Spleen (tissue), 11 donors: ENCODE measurements at regions not wholly inside any gene's neighbourhood (a gene's known extent, or its start where the extent isn't known, plus 50 kb on each side); places are given as distances from the start of the nearest gene placed in this dataset.

Experiments
- DNase-seq: peaks from one replicate; pipeline ENCODE4 v3.0.0-alpha.2; 2020
- H3K27ac ChIP-seq, 8 donors: fragments of 200-600 bp; sonication (generic) in 7 of 8; 1 replicate in 4 of 8; 2 replicates in 4 of 8; pipeline versions ENCODE4 v1.5.0 to v1.8.0; 2016 to 2021; ENCODE audit warnings: inconsistent platforms in 4 of 8, mild to moderate bottlenecking in 4 of 8, moderate library complexity in 1 of 8
- H3K27me3 ChIP-seq, 7 donors: fragments of 200-600 bp; sonication (generic) in 6 of 7; replicated peaks in 1 of 7; 1 replicate in 4 of 7; 2 replicates in 3 of 7; pipeline versions ENCODE4 v1.5.0 to v1.8.0; 2016 to 2021; ENCODE audit warnings: inconsistent platforms in 3 of 7, mild to moderate bottlenecking in 1 of 7
- H3K36me3 ChIP-seq, 6 donors: fragments of 200-600 bp; sonication (generic) in 5 of 6; 1 replicate in 4 of 6; 2 replicates in 2 of 6; pipeline versions ENCODE4 v1.5.0 to v1.8.0; 2016 to 2021; ENCODE audit warnings: inconsistent platforms in 2 of 6
- H3K4me1 ChIP-seq, 6 donors: fragments of 200-600 bp; sonication (generic) in 5 of 6; 1 replicate in 3 of 6; 2 replicates in 3 of 6; pipeline versions ENCODE4 v1.5.0 to v1.8.0; 2016 to 2021; ENCODE audit warnings: inconsistent platforms in 3 of 6
- H3K4me3 ChIP-seq, 8 donors: fragments of 200-600 bp; sonication (generic) in 7 of 8; 1 replicate in 4 of 8; 2 replicates in 4 of 8; pipeline versions ENCODE4 v1.5.0 to v1.8.0; 2016 to 2021; ENCODE audit warnings: inconsistent platforms in 4 of 8, mild to moderate bottlenecking in 4 of 8, moderate library complexity in 2 of 8
- H3K9me3 ChIP-seq, 8 donors: fragments of 200-600 bp; sonication (generic) in 7 of 8; 1 replicate in 4 of 8; 2 replicates in 4 of 8; pipeline versions ENCODE4 v1.5.0 to v1.8.0; 2016 to 2021; ENCODE audit warnings: inconsistent platforms in 4 of 8
- CTCF ChIP-seq, 11 experiments: fragments of 200-600 bp in 7 of 11; fragments of 450-650 bp in 4 of 11; sonication (generic) in 4 of 11; IDR thresholded peaks in 8 of 11; conservative IDR thresholded peaks in 3 of 11; 1 replicate in 7 of 11; 2 replicates in 4 of 11; pipeline versions ENCODE4 v1.4.0 to v1.8.0; 2016 to 2021; ENCODE audit warnings: antibody characterized with exemption in 11 of 11, inconsistent platforms in 4 of 11, mild to moderate bottlenecking in 1 of 11
- POLR2A ChIP-seq, 3 donors: fragments of 450-650 bp; IDR thresholded peaks; one replicate each; pipeline ENCODE4 v1.5.1; 2017; ENCODE audit warnings: antibody characterized with exemption in 3 of 3, mild to moderate bottlenecking in 1 of 3
- POLR2AphosphoS5 ChIP-seq, 3 donors: sonication (generic); formaldehyde crosslinking; IDR thresholded peaks; one replicate each; pipeline ENCODE4 v1.5.1; 2017; ENCODE audit warnings: antibody characterized with exemption in 3 of 3
- WGBS, 5 donors: extraction: QIAGEN DNeasy Blood & Tissue Kit in 3 of 5; methylation state at CpG; one replicate each; pipeline versions ENCODE4 v1.1.5 to v1.1.7; 2013 to 2018; 5-methylcytosine and 5-hydroxymethylcytosine counted together
- intact Hi-C: fragments of 100-400 bp; cut with DNase I; formaldehyde crosslinking; loops from one replicate; pipeline ENCODE4 v1.15.0; 2023; ENCODE audit warnings: low total_unique reads
- donor health status: healthy with polysubstance abuse.
- donor health status: DM: no; HTN: no; CAD: no; lungs with moderate emphysema.
- donor health status: DM: no; HTN: no; CAD: no.
- donor health status: Bipolar disorder and iron deficiency.
- donor health status: healthy.
- donor health status: DM: no; HTN: no; CAD: no.
- donor health status: DM: yes; HTN: yes; CAD: no.

- intact Hi-C loops = loop anchor here (10.0 kb wide), 2 partner anchors 267 to 857 kb away; no protein-coding TSS in a partner anchor
- 57 to 87% (median 85%) methylated on average over 5 of the region's 5 CpGs for WGBS, 5 donors
- no peaks in the 10 kb centered on the region for H3K9me3 ChIP-seq
- no peaks in the 10 kb centered on the region for H3K4me1 ChIP-seq
- no peak for TF ChIP-seq CTCF (IDR thresholded peaks at IDR 0.05 in 8 of 11, conservative IDR thresholded peaks at IDR 0.05 in 3 of 11)
- H3K4me3 ChIP-seq = no peak overlapping the region
- H3K27me3 ChIP-seq = peaks cover 0 to 10% (median 0%) of the 10 kb centered on the region in 7 donors
- DNase-seq = no peak
- H3K27ac ChIP-seq = no peak overlapping the region
- no peaks in the 10 kb centered on the region for H3K36me3 ChIP-seq
Measured at GRCh38 chrX:45517090-45517973, 316.7 kb upstream of the DIPK2B start.

- no peak for DNase-seq
- Histone ChIP-seq H3K9me3 (no peaks in the 10 kb centered on the region), H3K4me1 (no peaks in the 10 kb centered on the region), H3K27ac (no peak overlapping the region), H3K36me3 (no peaks in the 10 kb centered on the region), H3K27me3 (peaks cover 0 to 10% (median 0%) of the 10 kb centered on the region in 7 donors), H3K4me3 (no peak overlapping the region)
- intact Hi-C loops = loop anchor here (10.0 kb wide), 2 partner anchors 269 to 859 kb away; no protein-coding TSS in a partner anchor
- peak in 8 of 11 experiments; percentile 23 to 55 (median 45) for TF ChIP-seq CTCF (IDR thresholded peaks at IDR 0.05 in 8 of 11, conservative IDR thresholded peaks at IDR 0.05 in 3 of 11)
- TF ChIP-seq POLR2A (IDR thresholded peaks at IDR 0.05) = no peak
- 37 to 58% (median 47%) methylated on average over 12 of the region's 12 CpGs for WGBS, 5 donors
Measured at GRCh38 chrX:45515262-45516215, 314.9 kb upstream of the DIPK2B start.

GRCh38 chrX:45513042-45513441, 312.4 kb upstream of the DIPK2B start:
- intact Hi-C loops = loop anchor here (10.0 kb wide), 2 partner anchors 272 to 862 kb away; no protein-coding TSS in a partner anchor
- Histone ChIP-seq H3K4me1 (no peaks in the 10 kb centered on the region), H3K27me3 (peaks cover 0 to 10% (median 0%) of the 10 kb centered on the region in 7 donors), H3K27ac (no peak overlapping the region), H3K36me3 (no peaks in the 10 kb centered on the region), H3K4me3 (no peak overlapping the region), H3K9me3 (no peaks in the 10 kb centered on the region)
- 54 to 85% (median 64%) methylated on average over 3 of the region's 3 CpGs for WGBS, 5 donors
- DNase-seq = no peak
- TF ChIP-seq CTCF (IDR thresholded peaks at IDR 0.05 in 8 of 11, conservative IDR thresholded peaks at IDR 0.05 in 3 of 11) (no peak), POLR2A (IDR thresholded peaks at IDR 0.05) (no peak), POLR2AphosphoS5 (IDR thresholded peaks at IDR 0.05) (no peak)
